ENCODE measurements at regions not wholly inside any gene's neighbourhood (a gene's known extent, or its start where the extent isn't known, plus 50 kb on each side); places are given as distances from the start of the nearest gene placed in this dataset.

DNA sequence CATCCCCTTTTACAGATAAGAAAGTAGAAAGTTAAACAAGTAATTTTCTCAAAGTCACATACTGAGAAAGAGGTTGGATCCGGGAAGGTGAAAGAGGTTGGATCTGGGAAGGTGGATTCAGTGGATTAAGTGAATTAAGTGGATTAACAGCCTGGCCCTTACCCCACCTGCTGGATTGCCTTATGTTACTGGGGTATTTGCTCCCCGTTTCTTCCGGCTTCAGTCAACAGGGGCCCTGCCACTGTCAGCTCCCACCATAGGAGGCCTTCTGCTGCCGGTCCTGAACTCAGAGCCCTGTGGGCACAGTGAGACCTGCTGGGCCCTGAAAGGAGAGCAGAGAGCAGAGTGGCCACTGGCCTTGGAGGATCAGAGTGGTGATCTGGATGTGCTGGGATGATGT lies 113.2 kb downstream of the VAPA start:
- TF ChIP-seq, protein P1, sequence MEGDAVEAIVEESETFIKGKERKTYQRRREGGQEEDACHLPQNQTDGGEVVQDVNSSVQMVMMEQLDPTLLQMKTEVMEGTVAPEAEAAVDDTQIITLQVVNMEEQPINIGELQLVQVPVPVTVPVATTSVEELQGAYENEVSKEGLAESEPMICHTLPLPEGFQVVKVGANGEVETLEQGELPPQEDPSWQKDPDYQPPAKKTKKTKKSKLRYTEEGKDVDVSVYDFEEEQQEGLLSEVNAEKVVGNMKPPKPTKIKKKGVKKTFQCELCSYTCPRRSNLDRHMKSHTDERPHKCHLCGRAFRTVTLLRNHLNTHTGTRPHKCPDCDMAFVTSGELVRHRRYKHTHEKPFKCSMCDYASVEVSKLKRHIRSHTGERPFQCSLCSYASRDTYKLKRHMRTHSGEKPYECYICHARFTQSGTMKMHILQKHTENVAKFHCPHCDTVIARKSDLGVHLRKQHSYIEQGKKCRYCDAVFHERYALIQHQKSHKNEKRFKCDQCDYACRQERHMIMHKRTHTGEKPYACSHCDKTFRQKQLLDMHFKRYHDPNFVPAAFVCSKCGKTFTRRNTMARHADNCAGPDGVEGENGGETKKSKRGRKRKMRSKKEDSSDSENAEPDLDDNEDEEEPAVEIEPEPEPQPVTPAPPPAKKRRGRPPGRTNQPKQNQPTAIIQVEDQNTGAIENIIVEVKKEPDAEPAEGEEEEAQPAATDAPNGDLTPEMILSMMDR (IDR thresholded peaks at IDR 0.05; ENCODE audit: insufficient read depth, low read length): no peak
- TF ChIP-seq, protein P2, sequence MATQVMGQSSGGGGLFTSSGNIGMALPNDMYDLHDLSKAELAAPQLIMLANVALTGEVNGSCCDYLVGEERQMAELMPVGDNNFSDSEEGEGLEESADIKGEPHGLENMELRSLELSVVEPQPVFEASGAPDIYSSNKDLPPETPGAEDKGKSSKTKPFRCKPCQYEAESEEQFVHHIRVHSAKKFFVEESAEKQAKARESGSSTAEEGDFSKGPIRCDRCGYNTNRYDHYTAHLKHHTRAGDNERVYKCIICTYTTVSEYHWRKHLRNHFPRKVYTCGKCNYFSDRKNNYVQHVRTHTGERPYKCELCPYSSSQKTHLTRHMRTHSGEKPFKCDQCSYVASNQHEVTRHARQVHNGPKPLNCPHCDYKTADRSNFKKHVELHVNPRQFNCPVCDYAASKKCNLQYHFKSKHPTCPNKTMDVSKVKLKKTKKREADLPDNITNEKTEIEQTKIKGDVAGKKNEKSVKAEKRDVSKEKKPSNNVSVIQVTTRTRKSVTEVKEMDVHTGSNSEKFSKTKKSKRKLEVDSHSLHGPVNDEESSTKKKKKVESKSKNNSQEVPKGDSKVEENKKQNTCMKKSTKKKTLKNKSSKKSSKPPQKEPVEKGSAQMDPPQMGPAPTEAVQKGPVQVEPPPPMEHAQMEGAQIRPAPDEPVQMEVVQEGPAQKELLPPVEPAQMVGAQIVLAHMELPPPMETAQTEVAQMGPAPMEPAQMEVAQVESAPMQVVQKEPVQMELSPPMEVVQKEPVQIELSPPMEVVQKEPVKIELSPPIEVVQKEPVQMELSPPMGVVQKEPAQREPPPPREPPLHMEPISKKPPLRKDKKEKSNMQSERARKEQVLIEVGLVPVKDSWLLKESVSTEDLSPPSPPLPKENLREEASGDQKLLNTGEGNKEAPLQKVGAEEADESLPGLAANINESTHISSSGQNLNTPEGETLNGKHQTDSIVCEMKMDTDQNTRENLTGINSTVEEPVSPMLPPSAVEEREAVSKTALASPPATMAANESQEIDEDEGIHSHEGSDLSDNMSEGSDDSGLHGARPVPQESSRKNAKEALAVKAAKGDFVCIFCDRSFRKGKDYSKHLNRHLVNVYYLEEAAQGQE (IDR thresholded peaks at IDR 0.05; ENCODE audit: insufficient replicate concordance, low read depth): no peak
- no peak for TF ChIP-seq POLR2AphosphoS5 (IDR thresholded peaks at IDR 0.05; ENCODE audit: low read depth)

Data from HL-60 (cell line).